Neural progenitor cell (in vitro differentiated cells): ENCODE measurements at regions not wholly inside any gene's neighbourhood (a gene's known extent, or its start where the extent isn't known, plus 50 kb on each side); places are given as distances from the start of the nearest gene placed in this dataset.

Experiments
- EZH2phosphoT487 ChIP-seq: fragments of 200-600 bp; sonication (generic); IDR thresholded peaks from 2 replicates; pipeline ENCODE4 v1.6.1; 2017; ENCODE audit warnings: antibody characterized with exemption
- TF ChIP-seq, protein P1 (sequence below): fragments of 200-600 bp; sonication (generic); IDR thresholded peaks from 2 replicates; pipeline ENCODE4 v1.5.1; 2017; ENCODE audit warnings: antibody characterized with exemption, mild to moderate bottlenecking

DNA sequence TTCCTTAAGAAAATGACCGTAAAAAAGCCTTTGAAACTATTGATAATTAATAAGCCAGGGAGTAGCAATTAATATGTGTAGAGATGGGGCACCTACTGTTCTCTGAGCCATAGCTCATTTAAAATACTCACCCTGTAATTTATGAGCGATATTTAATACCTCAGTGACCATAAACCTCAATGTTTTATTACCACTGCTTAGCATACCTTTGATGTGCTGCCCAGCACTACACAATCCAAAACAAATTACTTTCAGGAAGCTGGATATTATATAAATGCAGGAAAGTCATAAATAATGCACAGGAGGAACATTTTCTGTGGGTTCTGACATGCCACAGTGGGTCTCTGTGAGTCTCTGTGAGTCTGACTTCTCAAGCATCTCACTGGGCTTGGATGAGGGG is 166.1 kb upstream of the RPL34 start:
- TF ChIP-seq, protein P1, sequence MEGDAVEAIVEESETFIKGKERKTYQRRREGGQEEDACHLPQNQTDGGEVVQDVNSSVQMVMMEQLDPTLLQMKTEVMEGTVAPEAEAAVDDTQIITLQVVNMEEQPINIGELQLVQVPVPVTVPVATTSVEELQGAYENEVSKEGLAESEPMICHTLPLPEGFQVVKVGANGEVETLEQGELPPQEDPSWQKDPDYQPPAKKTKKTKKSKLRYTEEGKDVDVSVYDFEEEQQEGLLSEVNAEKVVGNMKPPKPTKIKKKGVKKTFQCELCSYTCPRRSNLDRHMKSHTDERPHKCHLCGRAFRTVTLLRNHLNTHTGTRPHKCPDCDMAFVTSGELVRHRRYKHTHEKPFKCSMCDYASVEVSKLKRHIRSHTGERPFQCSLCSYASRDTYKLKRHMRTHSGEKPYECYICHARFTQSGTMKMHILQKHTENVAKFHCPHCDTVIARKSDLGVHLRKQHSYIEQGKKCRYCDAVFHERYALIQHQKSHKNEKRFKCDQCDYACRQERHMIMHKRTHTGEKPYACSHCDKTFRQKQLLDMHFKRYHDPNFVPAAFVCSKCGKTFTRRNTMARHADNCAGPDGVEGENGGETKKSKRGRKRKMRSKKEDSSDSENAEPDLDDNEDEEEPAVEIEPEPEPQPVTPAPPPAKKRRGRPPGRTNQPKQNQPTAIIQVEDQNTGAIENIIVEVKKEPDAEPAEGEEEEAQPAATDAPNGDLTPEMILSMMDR, result no peak
- no peak for TF ChIP-seq EZH2phosphoT487
